Colonic mucosa (tissue), 4 donors: ENCODE measurements at regions not wholly inside any gene's neighbourhood (a gene's known extent, or its start where the extent isn't known, plus 50 kb on each side); places are given as distances from the start of the nearest gene placed in this dataset.
"Not testable (repeated sequence)": the region's sequence is repeated elsewhere in the genome, so short reads cannot be mapped to it uniquely, and the experiment has no call there.

Experiments used
- DNase-seq: peaks from one replicate; pipeline ENCODE4 v3.0.0-alpha.2; 2020
- H3K27ac ChIP-seq: fragments of 200-600 bp; one replicate; pipeline ENCODE4 v1.8.0; 2021
- H3K27me3 ChIP-seq: fragments of 200-600 bp; one replicate; pipeline ENCODE4 v1.8.0; 2021
- H3K36me3 ChIP-seq: fragments of 200-600 bp; one replicate; pipeline ENCODE4 v1.8.0; 2021
- H3K4me1 ChIP-seq: fragments of 200-600 bp; one replicate; pipeline ENCODE4 v1.8.0; 2021; ENCODE audit warnings: mild to moderate bottlenecking
- H3K4me3 ChIP-seq: fragments of 200-600 bp; one replicate; pipeline ENCODE4 v1.8.0; 2021
- H3K9ac ChIP-seq, 2 donors: one replicate each; pipeline ENCODE4 v1.7.0; 2013; ENCODE audit warnings: control low read depth in 2 of 2, low read depth in 2 of 2, low read length in 2 of 2
- H3K9me3 ChIP-seq: fragments of 200-600 bp; one replicate; pipeline ENCODE4 v1.8.0; 2021
- intact Hi-C: fragments of 100-400 bp; cut with DNase I; formaldehyde crosslinking; loops from one replicate; pipeline ENCODE4 v1.14.1; 2022
- TF ChIP-seq, protein P1 (sequence below): fragments of 200-600 bp; IDR thresholded peaks from one replicate; pipeline ENCODE4 v1.8.0; 2022; ENCODE audit warnings: antibody characterized with exemption, mild to moderate bottlenecking
- donor health status: healthy.
- donor health status: DM: no; HTN: no; CAD: no.
- donor health status: DM: no; HTN: no; CAD: no.

DNA sequence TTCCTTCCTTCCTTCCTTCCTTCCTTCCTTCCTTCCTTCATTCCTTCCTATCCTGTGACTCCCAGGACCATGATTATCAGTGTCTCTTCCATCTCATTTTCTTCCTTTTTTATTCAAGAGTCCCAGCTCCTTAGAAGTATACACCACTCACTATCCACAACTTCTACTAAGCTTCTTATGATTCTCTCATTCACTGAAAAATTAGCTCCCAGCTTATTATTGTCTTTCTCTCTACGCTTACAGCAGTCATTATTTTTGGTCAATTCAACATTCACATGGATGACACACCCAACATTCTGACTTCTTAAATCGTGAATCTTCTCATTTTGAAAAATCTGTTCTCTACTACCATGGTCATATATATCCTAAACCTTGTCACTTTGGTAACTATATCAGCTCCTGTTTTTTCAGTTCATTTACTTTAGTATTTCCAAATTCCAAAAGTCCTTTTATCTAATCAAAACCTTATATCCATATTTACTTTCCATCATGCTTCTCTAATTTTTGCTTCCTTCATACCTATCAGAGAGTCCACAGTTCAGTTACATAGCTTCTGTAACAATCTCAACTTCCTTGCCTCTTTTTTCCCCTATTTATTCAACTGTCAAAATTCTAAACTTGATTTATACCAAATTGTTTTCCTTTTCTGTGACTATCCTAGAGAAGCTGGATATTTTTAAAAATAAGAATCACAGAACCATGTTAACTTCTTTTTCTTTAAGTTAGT lies 677.5 kb downstream of the RAPGEF2 start:
- Histone ChIP-seq H3K36me3 (no peaks in the 10 kb centered on the region), H3K9ac (no peak overlapping the region), H3K27ac (no peak overlapping the region), H3K4me3 (no peak overlapping the region), H3K4me1 (no peaks in the 10 kb centered on the region), H3K27me3 (no peaks in the 10 kb centered on the region), H3K9me3 (no peaks in the 10 kb centered on the region)
- TF ChIP-seq, protein P1, sequence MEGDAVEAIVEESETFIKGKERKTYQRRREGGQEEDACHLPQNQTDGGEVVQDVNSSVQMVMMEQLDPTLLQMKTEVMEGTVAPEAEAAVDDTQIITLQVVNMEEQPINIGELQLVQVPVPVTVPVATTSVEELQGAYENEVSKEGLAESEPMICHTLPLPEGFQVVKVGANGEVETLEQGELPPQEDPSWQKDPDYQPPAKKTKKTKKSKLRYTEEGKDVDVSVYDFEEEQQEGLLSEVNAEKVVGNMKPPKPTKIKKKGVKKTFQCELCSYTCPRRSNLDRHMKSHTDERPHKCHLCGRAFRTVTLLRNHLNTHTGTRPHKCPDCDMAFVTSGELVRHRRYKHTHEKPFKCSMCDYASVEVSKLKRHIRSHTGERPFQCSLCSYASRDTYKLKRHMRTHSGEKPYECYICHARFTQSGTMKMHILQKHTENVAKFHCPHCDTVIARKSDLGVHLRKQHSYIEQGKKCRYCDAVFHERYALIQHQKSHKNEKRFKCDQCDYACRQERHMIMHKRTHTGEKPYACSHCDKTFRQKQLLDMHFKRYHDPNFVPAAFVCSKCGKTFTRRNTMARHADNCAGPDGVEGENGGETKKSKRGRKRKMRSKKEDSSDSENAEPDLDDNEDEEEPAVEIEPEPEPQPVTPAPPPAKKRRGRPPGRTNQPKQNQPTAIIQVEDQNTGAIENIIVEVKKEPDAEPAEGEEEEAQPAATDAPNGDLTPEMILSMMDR: no peak
- intact Hi-C loops: no loop called here
- DNase-seq: no peak

DNA sequence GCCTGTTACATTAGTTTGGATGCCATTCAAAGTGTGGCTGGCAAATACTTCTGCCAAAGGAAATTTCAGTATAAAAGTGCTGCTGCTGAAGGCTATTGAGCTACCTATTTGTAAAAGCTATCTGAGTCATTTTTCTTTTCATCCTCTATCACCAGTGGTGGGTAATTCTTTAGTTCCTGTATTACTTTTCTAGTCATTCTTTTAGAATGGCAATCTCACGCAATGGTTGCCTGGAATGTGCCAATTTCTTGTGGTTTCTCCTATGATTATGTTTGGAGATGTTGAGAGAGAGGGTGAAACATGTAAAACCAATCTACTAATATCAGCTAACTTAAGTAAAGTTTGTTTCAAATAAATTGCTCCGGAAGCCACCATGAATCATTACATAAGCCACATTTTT lies 685.0 kb downstream of the RAPGEF2 start:
- no peaks in the 10 kb centered on the region for H3K36me3 ChIP-seq
- no peaks in the 10 kb centered on the region for H3K9me3 ChIP-seq
- DNase-seq: no peak
- H3K27ac ChIP-seq: no peak overlapping the region
- H3K4me1 ChIP-seq: no peaks in the 10 kb centered on the region
- intact Hi-C loops: no loop called here
- no peaks in the 10 kb centered on the region for H3K27me3 ChIP-seq
- TF ChIP-seq, protein P1: no peak
- no peak overlapping the region for H3K4me3 ChIP-seq
- H3K9ac ChIP-seq: no peak overlapping the region

DNA sequence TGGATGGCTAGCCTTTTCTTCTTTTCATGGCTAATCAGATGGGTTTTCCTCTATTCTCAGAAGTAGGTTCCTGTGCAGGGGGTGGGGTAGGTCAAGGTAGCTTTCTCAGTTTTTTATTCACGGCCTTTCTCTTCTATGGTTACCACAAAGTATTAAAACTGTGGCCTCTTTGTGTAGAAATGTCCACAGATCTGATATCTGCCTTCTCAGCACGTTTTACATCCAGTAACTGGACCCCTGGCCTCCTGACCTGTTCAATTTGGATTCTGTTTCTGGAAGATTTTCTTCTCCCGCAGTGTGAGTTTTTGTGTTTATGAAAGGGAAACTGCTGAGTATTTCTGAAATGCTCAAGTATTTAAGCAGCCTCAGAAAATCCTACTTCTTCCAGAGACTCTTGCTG lies 688.5 kb downstream of the RAPGEF2 start:
- Histone ChIP-seq H3K27ac (no peak overlapping the region), H3K9ac (no peak overlapping the region), H3K4me1 (no peaks in the 10 kb centered on the region), H3K36me3 (no peaks in the 10 kb centered on the region), H3K4me3 (no peak overlapping the region), H3K9me3 (no peaks in the 10 kb centered on the region), H3K27me3 (no peaks in the 10 kb centered on the region)
- DNase-seq: no peak
- TF ChIP-seq, protein P1: no peak
- intact Hi-C loops: no loop called here

DNA sequence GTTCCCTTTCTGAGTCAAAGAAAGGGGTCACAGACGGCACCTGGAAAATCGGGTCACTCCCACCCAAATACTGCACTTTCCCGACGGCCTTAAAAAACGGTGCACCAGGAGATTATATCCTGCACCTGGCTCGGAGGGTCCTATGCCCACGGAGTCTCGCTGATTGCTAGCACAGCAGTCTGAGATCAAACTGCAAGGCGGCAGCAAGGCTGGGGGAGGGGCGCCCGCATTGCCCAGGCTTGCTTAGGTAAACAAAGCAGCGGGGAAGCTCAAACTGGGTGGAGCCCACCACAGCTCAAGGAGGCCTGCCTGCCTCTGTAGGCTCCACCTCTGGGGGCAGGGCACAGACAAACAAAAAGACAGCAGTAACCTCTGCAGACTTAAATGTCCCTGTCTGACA lies 701.7 kb downstream of the RAPGEF2 start:
- intact Hi-C loops, H3K9ac ChIP-seq, DNase-seq, H3K27me3 ChIP-seq, H3K27ac ChIP-seq, H3K4me1 ChIP-seq, H3K9me3 ChIP-seq, H3K36me3 ChIP-seq, H3K4me3 ChIP-seq: not testable (repeated sequence)

DNA sequence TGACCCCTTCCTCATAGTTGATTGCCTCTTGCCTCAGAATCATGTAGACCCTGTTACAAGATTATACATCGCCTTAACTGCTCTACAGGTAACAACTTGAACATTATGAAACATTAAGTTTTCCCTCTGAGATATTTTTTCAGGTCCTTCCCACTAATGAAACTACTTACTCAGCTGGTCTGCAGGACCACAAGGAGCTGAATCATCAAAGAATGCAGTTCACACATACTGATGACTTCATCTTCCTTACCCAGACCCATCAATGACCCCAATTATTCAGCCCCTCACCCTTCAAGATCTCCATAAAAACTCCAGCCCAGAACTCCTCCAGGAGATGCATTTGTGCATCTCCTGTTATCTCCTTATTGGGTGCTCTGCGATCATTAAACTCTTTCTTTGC lies 720.9 kb downstream of the RAPGEF2 start:
- Histone ChIP-seq H3K36me3 (no peaks in the 10 kb centered on the region), H3K9me3 (no peaks in the 10 kb centered on the region), H3K27ac (no peak overlapping the region), H3K4me1 (no peaks in the 10 kb centered on the region), H3K27me3 (no peaks in the 10 kb centered on the region), H3K4me3 (no peak overlapping the region), H3K9ac (no peak overlapping the region)
- intact Hi-C loops: no loop called here
- no peak for DNase-seq
- TF ChIP-seq, protein P1: no peak

DNA sequence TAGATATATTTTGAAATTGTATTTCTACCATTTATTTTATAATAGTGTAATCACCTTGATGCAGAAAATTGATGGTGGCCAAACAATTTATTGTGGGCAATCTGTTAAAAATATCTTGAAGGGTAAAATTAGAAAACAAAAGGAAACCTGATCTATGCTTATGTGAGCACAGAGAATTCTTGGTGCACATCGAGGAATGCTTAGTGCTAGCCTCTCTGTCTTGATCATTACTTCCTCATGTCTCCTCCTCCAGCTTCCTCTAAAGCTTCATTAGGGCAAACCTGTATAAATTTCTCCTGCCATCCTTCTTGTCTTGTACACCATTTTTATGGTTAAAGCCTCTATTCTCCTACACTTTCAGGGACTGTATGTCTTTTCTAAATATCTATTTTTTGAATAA lies 725.8 kb downstream of the RAPGEF2 start:
- DNase-seq: no peak
- Histone ChIP-seq H3K4me3 (no peak overlapping the region), H3K36me3 (no peaks in the 10 kb centered on the region), H3K27me3 (no peaks in the 10 kb centered on the region), H3K27ac (no peak overlapping the region), H3K9me3 (no peaks in the 10 kb centered on the region), H3K4me1 (no peaks in the 10 kb centered on the region), H3K9ac (no peak overlapping the region)
- TF ChIP-seq, protein P1: no peak
- intact Hi-C loops: no loop called here
